SU-DHL-6 (cell line): ENCODE measurements at regions not wholly inside any gene's neighbourhood (a gene's known extent, or its start where the extent isn't known, plus 50 kb on each side); places are given as distances from the start of the nearest gene placed in this dataset.

Source experiments
- EZH2phosphoT487 ChIP-seq: fragments of 200-600 bp; sonication (generic), shearing (Covaris generic); conservative IDR thresholded peaks from 2 replicates; pipeline ENCODE4 v1.6.1; 2018; ENCODE audit warnings: mild to moderate bottlenecking, antibody characterized with exemption, low read length, moderate library complexity, mixed read lengths
- TF ChIP-seq, protein P1 (sequence below): fragments of 200-600 bp; sonication (generic); IDR thresholded peaks from one replicate; pipeline ENCODE4 v1.5.1; 2017; ENCODE audit warnings: antibody characterized with exemption, mild to moderate bottlenecking, low read length, moderate library complexity; ENCODE audit not compliant: insufficient read depth, poor library complexity, severe bottlenecking

- TF ChIP-seq, protein P1, sequence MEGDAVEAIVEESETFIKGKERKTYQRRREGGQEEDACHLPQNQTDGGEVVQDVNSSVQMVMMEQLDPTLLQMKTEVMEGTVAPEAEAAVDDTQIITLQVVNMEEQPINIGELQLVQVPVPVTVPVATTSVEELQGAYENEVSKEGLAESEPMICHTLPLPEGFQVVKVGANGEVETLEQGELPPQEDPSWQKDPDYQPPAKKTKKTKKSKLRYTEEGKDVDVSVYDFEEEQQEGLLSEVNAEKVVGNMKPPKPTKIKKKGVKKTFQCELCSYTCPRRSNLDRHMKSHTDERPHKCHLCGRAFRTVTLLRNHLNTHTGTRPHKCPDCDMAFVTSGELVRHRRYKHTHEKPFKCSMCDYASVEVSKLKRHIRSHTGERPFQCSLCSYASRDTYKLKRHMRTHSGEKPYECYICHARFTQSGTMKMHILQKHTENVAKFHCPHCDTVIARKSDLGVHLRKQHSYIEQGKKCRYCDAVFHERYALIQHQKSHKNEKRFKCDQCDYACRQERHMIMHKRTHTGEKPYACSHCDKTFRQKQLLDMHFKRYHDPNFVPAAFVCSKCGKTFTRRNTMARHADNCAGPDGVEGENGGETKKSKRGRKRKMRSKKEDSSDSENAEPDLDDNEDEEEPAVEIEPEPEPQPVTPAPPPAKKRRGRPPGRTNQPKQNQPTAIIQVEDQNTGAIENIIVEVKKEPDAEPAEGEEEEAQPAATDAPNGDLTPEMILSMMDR, result no peak
- no peak for TF ChIP-seq EZH2phosphoT487
Measured at GRCh38 chr5:120084543-120084870, 379.6 kb upstream of the PRR16 start.
